ENCODE measurements at regions not wholly inside any gene's neighbourhood (a gene's known extent, or its start where the extent isn't known, plus 50 kb on each side); places are given as distances from the start of the nearest gene placed in this dataset.
"Not testable (repeated sequence)": the region's sequence is repeated elsewhere in the genome, so short reads cannot be mapped to it uniquely, and the experiment has no call there.

GRCh38 chr16:23013484-23013883, 135.8 kb downstream of the USP31 start:
- no peak for DNase-seq

DNA sequence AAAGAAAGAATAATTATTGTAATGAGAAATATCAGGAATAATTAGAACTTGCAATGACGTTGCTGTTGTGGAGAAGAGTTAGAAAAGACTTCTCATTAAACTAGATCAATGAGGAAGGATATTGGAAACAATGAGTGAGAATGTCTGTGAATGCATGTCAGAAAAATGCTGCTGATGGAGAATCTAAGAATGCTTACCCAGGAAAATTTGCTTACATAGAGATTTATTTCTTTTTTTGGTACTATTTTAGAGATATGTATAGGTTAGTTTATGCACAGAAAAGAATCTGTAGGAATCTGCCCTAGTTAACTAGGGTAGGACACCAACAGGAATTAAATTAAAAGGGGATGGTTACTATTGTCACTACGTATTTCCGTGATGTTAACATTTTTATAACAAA, 140.2 kb downstream of the USP31 start:
- no peak for DNase-seq

DNA sequence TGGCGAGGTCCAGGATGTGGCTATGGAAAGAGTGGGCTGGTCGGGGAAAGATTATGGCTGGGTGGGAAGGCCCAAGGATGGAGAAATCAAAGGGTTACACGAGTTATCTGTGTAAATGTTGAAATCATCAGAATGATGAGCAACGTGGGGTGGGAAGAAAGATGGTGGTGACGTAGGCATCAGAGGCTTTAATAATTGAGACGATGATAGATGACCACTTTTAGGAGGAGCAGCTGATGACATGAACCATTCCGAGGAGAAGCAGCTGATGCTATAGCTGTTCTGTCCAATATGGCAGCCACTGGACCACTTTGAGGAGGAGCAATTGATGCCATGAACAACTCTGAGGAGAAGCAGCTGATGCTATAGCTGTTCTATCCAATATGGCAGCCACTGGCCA, 141.2 kb downstream of the USP31 start:
- DNase-seq, result no peak

DNA sequence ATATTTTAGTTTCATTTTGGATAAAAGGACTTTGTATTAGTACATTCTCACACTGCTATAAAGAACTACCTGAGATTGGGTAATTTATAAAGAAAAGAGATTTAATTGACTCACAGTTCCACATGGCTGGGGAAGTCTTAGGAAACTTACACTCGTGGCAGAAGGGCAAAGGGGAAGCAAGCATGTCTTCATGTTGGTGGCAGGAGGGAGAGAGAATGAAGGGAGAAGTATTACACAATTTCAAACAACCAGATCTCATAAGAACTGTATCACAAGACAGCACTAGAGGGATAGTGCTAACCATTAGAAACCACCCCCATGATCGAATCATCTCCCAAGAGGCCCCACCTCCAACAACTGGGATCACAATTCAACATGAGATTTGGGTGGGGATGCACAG, 142.9 kb downstream of the USP31 start:
- DNase-seq, result no peak

DNA sequence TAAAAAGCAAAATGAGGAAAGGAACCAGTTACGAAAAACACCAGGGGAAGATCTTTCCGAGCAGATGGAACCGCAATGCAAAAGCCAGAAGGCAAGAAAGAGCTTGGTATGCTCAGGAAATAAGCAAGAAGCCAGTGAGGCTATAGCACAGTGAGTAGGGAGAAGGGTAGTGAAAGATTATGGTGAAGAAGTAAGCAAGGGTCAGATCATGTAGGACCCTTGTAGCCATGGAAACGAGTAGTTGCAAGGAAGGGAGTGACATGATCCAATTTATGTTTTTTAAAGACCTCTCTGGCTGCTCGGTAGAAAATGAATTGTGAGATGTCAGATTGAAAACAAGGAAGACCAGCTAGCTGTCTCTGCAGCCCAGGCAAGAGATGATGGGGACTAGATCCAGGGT, 143.3 kb downstream of the USP31 start:
- DNase-seq, result no peak

DNA sequence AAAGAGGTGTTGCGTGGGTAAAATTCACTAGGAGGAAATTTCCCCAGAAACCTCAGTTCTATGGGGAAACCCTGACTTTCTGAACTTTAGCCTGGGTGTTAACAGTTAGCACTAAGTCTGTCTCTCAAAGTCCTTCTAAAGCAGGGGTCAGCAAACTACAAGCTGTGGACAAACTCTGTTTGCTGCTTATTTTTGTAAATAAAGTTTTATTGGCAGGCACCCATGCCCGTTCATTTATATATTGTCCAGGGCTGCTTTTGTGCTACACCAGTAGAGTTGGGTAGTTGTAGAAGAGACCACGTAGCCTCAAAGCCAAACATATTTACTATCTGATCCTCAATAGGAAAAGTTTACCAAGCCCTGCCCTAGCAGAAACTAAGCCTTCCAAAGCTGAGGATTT, 159.7 kb downstream of the USP31 start:
- no peak for DNase-seq

DNA sequence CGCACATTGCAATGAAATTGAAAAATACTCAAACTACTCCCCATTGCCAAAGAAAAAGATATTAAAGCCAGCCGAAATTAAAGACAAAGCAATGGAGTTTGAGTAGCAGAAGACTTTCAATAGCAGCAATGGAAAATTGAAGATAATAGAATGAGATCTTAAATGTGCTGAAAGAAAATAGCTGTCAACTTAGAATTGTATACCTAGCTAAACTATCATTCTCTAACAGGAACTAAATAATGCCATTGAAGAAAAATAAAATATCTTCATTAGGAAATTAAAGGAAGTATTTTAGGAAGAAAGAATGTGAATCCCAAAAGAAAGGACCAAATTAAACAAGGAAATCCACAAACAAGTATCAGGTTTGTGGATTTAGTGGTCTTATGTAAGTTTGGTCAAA, 165.6 kb downstream of the USP31 start:
- no peak for DNase-seq

GRCh38 chr16:22980514-22980913, 166.6 kb downstream of the HS3ST2 start:
- DNase-seq, result not testable (repeated sequence)

- no peak for DNase-seq
Observed at GRCh38 chr16:22979038-22979437, 165.1 kb downstream of the HS3ST2 start.

DNA sequence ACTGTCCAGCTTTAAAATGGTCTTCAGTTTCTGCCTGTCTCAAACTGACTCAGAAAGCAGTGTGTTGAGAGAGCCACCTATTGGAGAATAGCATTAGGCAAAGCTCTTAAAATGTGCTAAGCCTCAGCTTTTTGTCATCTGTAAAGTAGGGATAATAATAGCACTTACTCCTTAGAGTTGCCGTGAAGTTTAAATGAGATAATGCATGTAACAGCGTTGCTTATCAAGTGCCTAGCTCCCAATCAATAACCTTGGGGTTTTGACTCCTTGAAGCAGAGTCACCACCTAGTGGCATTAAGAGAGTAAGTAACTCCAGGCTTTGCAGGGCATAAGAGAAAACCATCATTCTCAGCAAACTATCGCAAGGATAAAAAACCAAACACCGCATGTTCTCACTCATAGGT, 163.3 kb downstream of the HS3ST2 start:
- no peak for DNase-seq

DNA sequence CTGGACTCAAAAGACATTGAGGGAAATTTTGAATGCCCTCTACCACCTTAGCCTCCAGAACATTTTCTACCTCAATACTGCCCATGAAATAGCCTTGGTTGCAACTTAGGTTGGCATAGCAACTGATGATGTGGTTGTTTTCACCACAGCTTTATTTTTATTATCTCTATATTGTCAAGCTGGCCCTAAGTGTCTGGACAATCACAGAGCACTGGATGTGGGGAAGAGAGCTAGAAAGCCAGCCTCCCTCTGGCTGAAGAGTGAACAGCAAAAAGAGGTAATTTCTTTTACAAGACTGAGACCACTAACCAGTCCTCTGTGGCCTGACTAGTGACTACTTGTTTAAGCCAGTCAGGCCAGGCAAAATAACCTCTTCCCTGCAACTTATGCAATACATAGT, 159.6 kb downstream of the HS3ST2 start:
- no peak for DNase-seq

- no peak for DNase-seq
Observed at GRCh38 chr16:22971346-22971924, 157.5 kb downstream of the HS3ST2 start.

GRCh38 chr16:22970209-22970865, 156.4 kb downstream of the HS3ST2 start:
- DNase-seq, result peak; percentile 26 to 32

DNA sequence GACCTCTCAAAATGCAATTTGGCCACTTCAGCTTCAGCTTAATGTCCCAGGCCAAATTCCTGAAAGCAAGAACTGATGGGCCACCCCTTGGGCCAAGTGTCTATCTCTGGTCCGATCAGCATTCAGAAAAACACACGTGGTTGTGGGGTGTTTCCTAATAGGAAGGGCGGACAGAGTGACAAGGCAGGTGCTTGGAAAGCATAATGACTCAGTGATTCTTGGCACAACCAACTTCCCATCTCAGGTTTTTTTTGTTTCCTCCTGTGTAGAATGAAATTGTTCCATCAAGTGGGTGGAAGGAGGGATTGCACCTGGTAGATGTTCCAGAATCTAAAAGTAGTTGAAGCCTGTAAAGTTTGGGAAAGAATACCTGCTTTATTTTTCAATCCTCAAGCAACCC, 155.6 kb downstream of the HS3ST2 start:
- no peak for DNase-seq

DNA sequence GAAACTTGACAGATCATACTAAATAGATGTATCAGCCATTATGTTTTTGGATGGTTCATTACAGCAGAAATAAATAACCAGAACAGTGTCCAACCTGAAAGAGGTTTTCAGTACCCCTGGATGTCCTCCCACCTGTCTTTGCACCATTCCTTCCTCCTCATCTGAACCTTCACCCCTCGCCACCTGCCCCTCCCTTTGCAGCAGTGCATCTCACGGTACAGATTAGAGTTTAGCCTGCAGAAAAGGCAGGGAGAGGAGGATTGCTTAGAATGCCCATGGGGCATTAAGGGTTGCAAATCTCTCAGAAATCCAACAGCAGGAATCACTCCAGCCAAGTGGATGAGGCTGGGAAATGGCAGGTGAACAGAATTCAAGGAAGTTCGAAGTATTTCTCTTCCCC, 155.0 kb downstream of the HS3ST2 start:
- no peak for DNase-seq

GRCh38 chr16:22967521-22968095, 153.6 kb downstream of the HS3ST2 start:
- DNase-seq, result no peak
